IMR-90 (cell line): ENCODE measurements at regions not wholly inside any gene's neighbourhood (a gene's known extent, or its start where the extent isn't known, plus 50 kb on each side); places are given as distances from the start of the nearest gene placed in this dataset.

ENCODE experiments used
- ATAC-seq: fragments of 200-7000 bp; cut with Tn5 transposase; 2 replicates; pipeline ENCODE4 v1.9.1; 2020; ENCODE audit warnings: low read depth, mild to moderate bottlenecking, moderate library complexity
- BruUV-seq: library from RNA; stranded (reverse); fragments of 400-500 nt; replicated peaks from 2 replicates; lab custom pipeline; 2021; lab: Mats Ljungman, UMichigan
- CTCF ChIA-PET: fragments of 300-600 bp; formaldehyde crosslinking; extraction: SDS; loops from one replicate; lab custom pipeline; 2021; ENCODE audit warnings: antibody characterized with exemption; lab: Yijun Ruan, JAX
- POLR2A ChIA-PET: fragments of 300-600 bp; sonication (Branson Sonifier 250); formaldehyde crosslinking; loops from one replicate; lab custom pipeline; 2022; ENCODE audit warnings: antibody characterized with exemption; ENCODE audit not compliant: unreplicated experiment; lab: Charles Lee
- DNase-seq: peaks from one replicate; pipeline ENCODE4 v3.0.0; 2013
- H2AFZ ChIP-seq: replicated peaks from 2 replicates; pipeline ENCODE3; 2013; ENCODE audit warnings: low read length, mild to moderate bottlenecking; ENCODE audit not compliant: poor library complexity
- H2AK5ac ChIP-seq: 2 replicates; pipeline ENCODE4 v1.6.1; 2013; ENCODE audit warnings: low read depth, low read length, inconsistent platforms
- H2AK9ac ChIP-seq: replicated peaks from 2 replicates; pipeline ENCODE3; 2013; ENCODE audit warnings: mild to moderate bottlenecking, low read depth, low read length, moderate library complexity; ENCODE audit not compliant: poor library complexity
- H2BK120ac ChIP-seq: 2 replicates; pipeline ENCODE4 v1.6.1; 2013; ENCODE audit warnings: low read depth, low read length, inconsistent platforms
- H2BK15ac ChIP-seq: 3 replicates; pipeline ENCODE4 v1.6.1; 2013; ENCODE audit warnings: low read depth, low read length, inconsistent platforms
- H2BK20ac ChIP-seq: 2 replicates; pipeline ENCODE4 v1.6.1; 2013; ENCODE audit warnings: low read depth, mild to moderate bottlenecking, inconsistent platforms, low read length, moderate library complexity
- H2BK5ac ChIP-seq: 2 replicates; pipeline ENCODE4 v1.6.1; 2013; ENCODE audit warnings: mild to moderate bottlenecking, low read depth, low read length, inconsistent platforms; ENCODE audit not compliant: poor library complexity, severe bottlenecking
- H3K14ac ChIP-seq: replicated peaks from 2 replicates; pipeline ENCODE4 v1.6.1; 2013; ENCODE audit warnings: low read depth, low read length, inconsistent platforms
- H3K18ac ChIP-seq: 2 replicates; pipeline ENCODE4 v1.6.1; 2013; ENCODE audit warnings: low read depth, low read length, control low read depth
- H3K23ac ChIP-seq: 2 replicates; pipeline ENCODE4 v1.6.1; 2013; ENCODE audit warnings: low read depth, low read length, inconsistent platforms
- H3K27ac ChIP-seq: 2 replicates; pipeline ENCODE4 v1.5.1; 2013; ENCODE audit warnings: mild to moderate bottlenecking, control low read depth, low read length; ENCODE audit not compliant: insufficient read depth
- H3K27me3 ChIP-seq: 2 replicates; pipeline ENCODE4 v1.6.1; 2013; ENCODE audit warnings: low read length; ENCODE audit not compliant: control insufficient read depth, insufficient read depth
- H3K36me3 ChIP-seq: 2 replicates; pipeline ENCODE4 v1.6.1; 2013; ENCODE audit warnings: low read length, mixed read lengths; ENCODE audit not compliant: control insufficient read depth, insufficient read depth
- H3K4ac ChIP-seq: 2 replicates; pipeline ENCODE4 v1.6.1; 2013; ENCODE audit warnings: low read depth, low read length, inconsistent platforms
- H3K4me1 ChIP-seq: 2 replicates; pipeline ENCODE4 v1.6.1; 2013; ENCODE audit warnings: low read length, mixed read lengths; ENCODE audit not compliant: control insufficient read depth, insufficient read depth
- H3K4me2 ChIP-seq: 2 replicates; pipeline ENCODE4 v1.6.1; 2013; ENCODE audit warnings: low read depth, mild to moderate bottlenecking, control low read depth, low read length, moderate library complexity
- H3K4me3 ChIP-seq: 2 replicates; pipeline ENCODE4 v1.5.1; 2013; ENCODE audit warnings: low read depth, mild to moderate bottlenecking, control low read depth, low read length, moderate library complexity; ENCODE audit not compliant: insufficient read depth
- H3K56ac ChIP-seq: 2 replicates; pipeline ENCODE4 v1.6.1; 2013; ENCODE audit warnings: low read length, inconsistent platforms; ENCODE audit not compliant: insufficient read depth; ENCODE audit errors: extremely low read depth
- H3K79me1 ChIP-seq, 2 experiments: 2 replicates each; pipeline ENCODE4 v1.6.1; 2013; ENCODE audit warnings: low read length in 2 of 2, inconsistent platforms in 1 of 2, low read depth in 1 of 2
- H3K9ac ChIP-seq: 2 replicates; pipeline ENCODE4 v1.6.1; 2013; ENCODE audit warnings: low read depth, low read length, control low read depth
- H3K9me1 ChIP-seq: 2 replicates; pipeline ENCODE4 v1.6.1; 2013; ENCODE audit warnings: low read length, inconsistent platforms; ENCODE audit not compliant: insufficient read depth
- H3K9me3 ChIP-seq: 2 replicates; pipeline ENCODE4 v1.6.1; 2013; ENCODE audit warnings: low read length; ENCODE audit not compliant: control insufficient read depth, insufficient read depth
- H4K20me1 ChIP-seq: 2 replicates; pipeline ENCODE4 v1.6.1; 2013; ENCODE audit warnings: low read length, inconsistent platforms; ENCODE audit not compliant: insufficient read depth
- H4K5ac ChIP-seq: 2 replicates; pipeline ENCODE4 v1.6.1; 2013; ENCODE audit warnings: mild to moderate bottlenecking, low read depth, low read length, control low read depth
- H4K8ac ChIP-seq, 2 experiments: 2 replicates each; pipeline ENCODE4 v1.6.1; 2013; ENCODE audit warnings: low read depth in 2 of 2, low read length in 2 of 2, control low read depth in 1 of 2, inconsistent platforms in 1 of 2
- H4K91ac ChIP-seq: 2 replicates; pipeline ENCODE4 v1.6.1; 2013; ENCODE audit warnings: low read depth, low read length, inconsistent platforms; ENCODE audit not compliant: insufficient read depth
- BHLHE40 ChIP-seq: fragments of 150-350 bp; IDR thresholded peaks from 2 replicates; pipeline ENCODE4 v1.6.1; 2016; ENCODE audit warnings: mild to moderate bottlenecking, low read depth, low read length
- CEBPB ChIP-seq: IDR thresholded peaks from 2 replicates; pipeline ENCODE4 v1.6.1; 2012; ENCODE audit warnings: low read depth, low read length, improper control_type of control experiment
- MXI1 ChIP-seq: IDR thresholded peaks from 2 replicates; pipeline ENCODE4 v1.6.1; 2012; ENCODE audit warnings: low read depth, mild to moderate bottlenecking, low read length, moderate library complexity, borderline replicate concordance
- WGBS, 2 experiments: methylation state at CpG; one replicate each; pipeline versions ENCODE4 v1.1.5 to v1.1.7; 2013; ENCODE audit warnings: missing lambda C conversion rate in 2 of 2; ENCODE audit not compliant: insufficient read length in 1 of 2; ENCODE audit errors: extremely low coverage in 2 of 2; 5-methylcytosine and 5-hydroxymethylcytosine counted together
- dilution Hi-C: fragments of 300-500 bp; cut with HindIII; formaldehyde crosslinking; loops from one replicate; pipeline ENCODE4 v1.14.3; 2018; ENCODE audit warnings: low sequenced_read_pairs; ENCODE audit not compliant: unreplicated experiment
- in situ Hi-C: fragments of 300-500 bp; cut with MboI; formaldehyde crosslinking; loops from 3 replicates; pipeline ENCODE4 v1.14.3; 2019; ENCODE audit warnings: low sequenced_read_pairs, inconsistent platforms, mixed read lengths
- intact Hi-C: fragments of 100-400 bp; cut with micrococcal nuclease; formaldehyde crosslinking; loops from 2 replicates; pipeline ENCODE4 v1.10.0; 2022
- TF ChIP-seq, protein P1 (sequence below): conservative IDR thresholded peaks from 2 replicates; pipeline ENCODE4 v1.5.1; 2012; ENCODE audit warnings: mild to moderate bottlenecking, low read depth, low read length, improper control_type of control experiment

DNA sequence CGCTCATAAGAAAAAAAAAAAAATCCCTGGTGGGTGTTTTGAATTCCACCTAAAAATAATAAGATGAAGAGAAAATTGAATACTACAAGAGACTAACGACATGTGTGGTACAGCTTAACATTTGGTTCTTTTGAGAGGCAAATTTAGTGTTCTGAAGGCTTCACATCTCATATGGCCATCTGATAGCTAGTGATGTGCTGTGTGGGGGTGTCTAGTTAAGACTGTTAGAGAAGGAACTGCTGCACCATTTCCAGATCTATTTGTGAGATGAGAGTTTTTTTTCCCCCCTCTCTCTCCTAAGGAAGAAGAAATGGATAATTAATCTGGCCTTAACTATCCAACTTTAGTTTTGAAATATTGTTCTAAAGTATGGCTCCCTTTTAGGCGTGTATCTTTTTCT, 321.6 kb downstream of the SLC4A3 start:
- Histone ChIP-seq H2AK9ac (no peak overlapping the region), H3K9me1 (no peaks in the 10 kb centered on the region), H3K79me1 (no peaks in the 10 kb centered on the region), H3K56ac (no peak overlapping the region), H3K4ac (no peak overlapping the region), H3K4me3 (no peak overlapping the region), H4K5ac (no peak overlapping the region), H2AFZ (no peak overlapping the region), H2BK120ac (no peak overlapping the region), H3K9ac (no peak overlapping the region), H3K27me3 (no peaks in the 10 kb centered on the region; the same call in 1 of the 2 replicates), H2BK15ac (no peak overlapping the region), H3K4me2 (no peak overlapping the region), H3K9me3 (no peaks in the 10 kb centered on the region), H4K8ac (no peak overlapping the region), H3K23ac (no peak overlapping the region), H3K18ac (no peak overlapping the region), H4K91ac (no peak overlapping the region), H3K27ac (no peak overlapping the region), H4K20me1 (no peaks in the 10 kb centered on the region), H2BK20ac (no peak overlapping the region), H3K14ac (no peak overlapping the region), H3K36me3 (no peaks in the 10 kb centered on the region), H2BK5ac (no peak overlapping the region), H2AK5ac (no peak overlapping the region), H3K4me1 (peaks cover 2% of the 10 kb centered on the region; the same call in 1 of the 2 replicates)
- TF ChIP-seq MXI1 (no peak), CEBPB (no peak), BHLHE40 (no peak)
- TF ChIP-seq, protein P1, sequence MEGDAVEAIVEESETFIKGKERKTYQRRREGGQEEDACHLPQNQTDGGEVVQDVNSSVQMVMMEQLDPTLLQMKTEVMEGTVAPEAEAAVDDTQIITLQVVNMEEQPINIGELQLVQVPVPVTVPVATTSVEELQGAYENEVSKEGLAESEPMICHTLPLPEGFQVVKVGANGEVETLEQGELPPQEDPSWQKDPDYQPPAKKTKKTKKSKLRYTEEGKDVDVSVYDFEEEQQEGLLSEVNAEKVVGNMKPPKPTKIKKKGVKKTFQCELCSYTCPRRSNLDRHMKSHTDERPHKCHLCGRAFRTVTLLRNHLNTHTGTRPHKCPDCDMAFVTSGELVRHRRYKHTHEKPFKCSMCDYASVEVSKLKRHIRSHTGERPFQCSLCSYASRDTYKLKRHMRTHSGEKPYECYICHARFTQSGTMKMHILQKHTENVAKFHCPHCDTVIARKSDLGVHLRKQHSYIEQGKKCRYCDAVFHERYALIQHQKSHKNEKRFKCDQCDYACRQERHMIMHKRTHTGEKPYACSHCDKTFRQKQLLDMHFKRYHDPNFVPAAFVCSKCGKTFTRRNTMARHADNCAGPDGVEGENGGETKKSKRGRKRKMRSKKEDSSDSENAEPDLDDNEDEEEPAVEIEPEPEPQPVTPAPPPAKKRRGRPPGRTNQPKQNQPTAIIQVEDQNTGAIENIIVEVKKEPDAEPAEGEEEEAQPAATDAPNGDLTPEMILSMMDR: no peak
- CTCF ChIA-PET: interaction anchor here (0.6 kb wide), 1 partner anchor 268 kb away, joined by 3 read pairs; no protein-coding TSS in a partner anchor
- POLR2A ChIA-PET: no interaction called here
- dilution Hi-C loops: no loop called here
- no peak for ATAC-seq
- DNase-seq: no peak
- no TSS peak for BruUV-seq
- intact Hi-C loops: no loop called here
- in situ Hi-C loops: no loop called here
- no CpG with 5 or more reads among the region's 3 CpGs for WGBS, 2 experiments
